ENCODE measurements at regions not wholly inside any gene's neighbourhood (a gene's known extent, or its start where the extent isn't known, plus 50 kb on each side); places are given as distances from the start of the nearest gene placed in this dataset.

DNA sequence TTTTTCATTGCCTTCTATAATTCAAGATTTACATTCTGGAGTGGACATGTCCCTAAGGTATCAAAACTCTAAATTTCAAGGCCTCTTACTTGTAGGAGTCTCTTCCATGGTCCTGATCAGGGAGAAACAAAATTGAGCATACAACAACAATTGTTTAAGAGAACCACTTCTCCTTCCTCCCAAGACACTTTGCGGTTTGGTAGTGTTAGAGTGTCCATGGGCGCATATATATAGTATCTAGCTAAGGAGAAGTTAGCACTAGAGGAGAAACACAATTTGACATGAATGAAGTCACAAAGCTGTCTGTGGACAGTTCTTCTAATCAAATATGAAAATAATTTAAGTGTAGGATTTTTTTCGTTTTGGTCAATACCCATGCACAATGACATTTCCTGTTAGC, 349.1 kb upstream of the MAP2 start:
- no peak overlapping the region for H3K27ac ChIP-seq (ENCODE audit: low read depth in 1 of 2, low read length in 2 of 2)
- TF ChIP-seq, protein P1, sequence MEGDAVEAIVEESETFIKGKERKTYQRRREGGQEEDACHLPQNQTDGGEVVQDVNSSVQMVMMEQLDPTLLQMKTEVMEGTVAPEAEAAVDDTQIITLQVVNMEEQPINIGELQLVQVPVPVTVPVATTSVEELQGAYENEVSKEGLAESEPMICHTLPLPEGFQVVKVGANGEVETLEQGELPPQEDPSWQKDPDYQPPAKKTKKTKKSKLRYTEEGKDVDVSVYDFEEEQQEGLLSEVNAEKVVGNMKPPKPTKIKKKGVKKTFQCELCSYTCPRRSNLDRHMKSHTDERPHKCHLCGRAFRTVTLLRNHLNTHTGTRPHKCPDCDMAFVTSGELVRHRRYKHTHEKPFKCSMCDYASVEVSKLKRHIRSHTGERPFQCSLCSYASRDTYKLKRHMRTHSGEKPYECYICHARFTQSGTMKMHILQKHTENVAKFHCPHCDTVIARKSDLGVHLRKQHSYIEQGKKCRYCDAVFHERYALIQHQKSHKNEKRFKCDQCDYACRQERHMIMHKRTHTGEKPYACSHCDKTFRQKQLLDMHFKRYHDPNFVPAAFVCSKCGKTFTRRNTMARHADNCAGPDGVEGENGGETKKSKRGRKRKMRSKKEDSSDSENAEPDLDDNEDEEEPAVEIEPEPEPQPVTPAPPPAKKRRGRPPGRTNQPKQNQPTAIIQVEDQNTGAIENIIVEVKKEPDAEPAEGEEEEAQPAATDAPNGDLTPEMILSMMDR (IDR thresholded peaks at IDR 0.05): no peak
- no peaks in the 10 kb centered on the region for H3K9me3 ChIP-seq (ENCODE audit: control insufficient read depth in 1 of 2, insufficient read depth in 1 of 2, low read length in 2 of 2)
- no peak for DNase-seq
- no peaks in the 10 kb centered on the region for H3K27me3 ChIP-seq (ENCODE audit: control insufficient read depth in 1 of 2, insufficient read depth in 2 of 2, low read length in 2 of 2)
- H3K9me3 Mint-ChIP-seq: peaks cover 7% of the 10 kb centered on the region
- no peak overlapping the region for H3K4me3 ChIP-seq (ENCODE audit: low read length)
- POLR2A ChIA-PET: no interaction called here
- H3K4me1 ChIP-seq (ENCODE audit: insufficient read depth, low read length): no peaks in the 10 kb centered on the region
- intact Hi-C loops (cut with DNase I, micrococcal nuclease): no loop called here
- H3K36me3 Mint-ChIP-seq (ENCODE audit: low read depth): no peaks in the 10 kb centered on the region
- no peak for ATAC-seq (ENCODE audit: poor library complexity)
- CTCF ChIA-PET: no interaction called here
- no peak overlapping the region for H3K27ac Mint-ChIP-seq
- H3K36me3 ChIP-seq (ENCODE audit: insufficient read depth, low read length): no peaks in the 10 kb centered on the region
- no peak overlapping the region for H3K4me3 Mint-ChIP-seq
- H3K4me1 Mint-ChIP-seq (ENCODE audit: low read depth): no peaks in the 10 kb centered on the region
- no peaks in the 10 kb centered on the region for H3K27me3 Mint-ChIP-seq

DNA sequence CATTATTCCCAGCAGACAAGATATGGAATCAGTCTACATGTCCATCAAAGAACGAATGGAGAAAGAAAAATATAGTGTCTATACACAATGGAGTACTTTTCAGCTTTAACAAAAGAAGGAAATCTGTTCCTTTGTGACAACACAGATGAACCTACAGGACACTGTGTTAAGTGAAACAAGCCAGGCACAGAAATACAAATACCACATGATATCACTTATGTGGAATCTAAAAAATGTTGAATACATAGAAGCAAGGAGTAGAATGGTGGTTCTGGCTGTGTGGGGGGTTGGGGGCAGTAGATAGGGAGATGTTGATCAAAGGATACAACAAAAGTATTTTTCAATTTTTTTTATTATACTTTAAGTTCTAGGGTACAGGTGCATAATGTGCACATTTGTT, 347.7 kb upstream of the MAP2 start:
- Histone ChIP-seq H3K4me1 (ENCODE audit: insufficient read depth, low read length) (no peaks in the 10 kb centered on the region), H3K4me3 (ENCODE audit: low read length) (no peak overlapping the region), H3K36me3 (ENCODE audit: insufficient read depth, low read length) (no peaks in the 10 kb centered on the region), H3K9me3 (ENCODE audit: control insufficient read depth in 1 of 2, insufficient read depth in 1 of 2, low read length in 2 of 2) (no peaks in the 10 kb centered on the region), H3K27me3 (ENCODE audit: control insufficient read depth in 1 of 2, insufficient read depth in 2 of 2, low read length in 2 of 2) (no peaks in the 10 kb centered on the region), H3K27ac (ENCODE audit: low read depth in 1 of 2, low read length in 2 of 2) (no peak overlapping the region)
- DNase-seq: no peak
- ChIA-PET POLR2A (no interaction called here), CTCF (no interaction called here)
- Mint-ChIP-seq H3K4me3 (no peak overlapping the region), H3K4me1 (ENCODE audit: low read depth) (no peaks in the 10 kb centered on the region), H3K27me3 (no peaks in the 10 kb centered on the region), H3K9me3 (peaks cover 7% of the 10 kb centered on the region), H3K27ac (no peak overlapping the region), H3K36me3 (ENCODE audit: low read depth) (no peaks in the 10 kb centered on the region)
- intact Hi-C loops (cut with DNase I, micrococcal nuclease): no loop called here
- TF ChIP-seq, protein P1 (IDR thresholded peaks at IDR 0.05): no peak
- no peak for ATAC-seq (ENCODE audit: poor library complexity)

DNA sequence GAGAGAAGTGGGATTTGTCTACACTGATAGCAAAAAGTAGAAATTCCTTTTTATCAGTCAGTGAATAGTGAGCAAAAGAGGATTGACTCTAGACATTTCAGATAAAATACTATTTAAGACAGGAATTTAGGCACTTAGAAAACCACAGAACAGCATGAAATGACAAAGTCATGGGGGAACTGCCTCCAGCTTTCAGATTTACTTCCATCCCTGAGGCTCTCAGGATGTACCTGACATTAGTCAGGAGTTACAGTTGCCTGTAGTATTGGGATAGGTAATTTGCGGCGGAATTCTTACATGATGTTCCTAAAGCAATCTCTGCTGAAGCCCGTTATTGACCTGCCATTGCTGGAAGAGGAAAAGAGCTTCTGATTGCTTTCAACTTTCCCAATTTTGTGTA, 337.1 kb upstream of the MAP2 start:
- TF ChIP-seq, protein P1 (IDR thresholded peaks at IDR 0.05): no peak
- H3K4me3 Mint-ChIP-seq: no peak overlapping the region
- no peaks in the 10 kb centered on the region for H3K36me3 Mint-ChIP-seq (ENCODE audit: low read depth)
- Histone ChIP-seq H3K27ac (ENCODE audit: low read depth in 1 of 2, low read length in 2 of 2) (no peak overlapping the region), H3K4me1 (ENCODE audit: insufficient read depth, low read length) (no peaks in the 10 kb centered on the region), H3K4me3 (ENCODE audit: low read length) (no peak overlapping the region), H3K27me3 (ENCODE audit: control insufficient read depth in 1 of 2, insufficient read depth in 2 of 2, low read length in 2 of 2) (no peaks in the 10 kb centered on the region), H3K36me3 (ENCODE audit: insufficient read depth, low read length) (no peaks in the 10 kb centered on the region), H3K9me3 (ENCODE audit: control insufficient read depth in 1 of 2, insufficient read depth in 1 of 2, low read length in 2 of 2) (no peaks in the 10 kb centered on the region)
- no peaks in the 10 kb centered on the region for H3K4me1 Mint-ChIP-seq (ENCODE audit: low read depth)
- POLR2A ChIA-PET: no interaction called here
- DNase-seq: no peak
- H3K9me3 Mint-ChIP-seq: no peaks in the 10 kb centered on the region
- H3K27me3 Mint-ChIP-seq: no peaks in the 10 kb centered on the region
- H3K27ac Mint-ChIP-seq: no peak overlapping the region
- CTCF ChIA-PET: no interaction called here
- intact Hi-C loops (cut with DNase I, micrococcal nuclease): no loop called here
- ATAC-seq (ENCODE audit: poor library complexity): no peak

Measured in CD4-positive, alpha-beta T cell (primary cell).